SK-N-SH treated with all-trans-retinoic acid at 6 μM for 48 hours (cell line): ENCODE measurements at regions not wholly inside any gene's neighbourhood (a gene's known extent, or its start where the extent isn't known, plus 50 kb on each side); places are given as distances from the start of the nearest gene placed in this dataset.

Source experiments
- ATAC-seq: fragments of 200-7000 bp; cut with Tn5 transposase; 3 replicates; pipeline ENCODE4 v1.9.1; 2020; ENCODE audit warnings: mild to moderate bottlenecking, moderate library complexity
- ARNTL ChIP-seq: fragments of 450-650 bp; formaldehyde crosslinking; IDR thresholded peaks from 2 replicates; pipeline ENCODE4 v1.5.0; 2020; ENCODE audit warnings: low read depth, mild to moderate bottlenecking, moderate library complexity, borderline replicate concordance
- BACH2 ChIP-seq: fragments of 250-450 bp; sonication (Bioruptor Pico); IDR thresholded peaks from 2 replicates; pipeline ENCODE4 v1.9.0; 2021; ENCODE audit warnings: mild to moderate bottlenecking, borderline replicate concordance
- CREB5 ChIP-seq: fragments of 250-450 bp; sonication (Bioruptor Pico); IDR thresholded peaks from 2 replicates; pipeline ENCODE4 v1.5.1; 2020; ENCODE audit warnings: low read depth, mild to moderate bottlenecking, moderate library complexity
- CSDC2 ChIP-seq: fragments of 250-450 bp; sonication (Bioruptor Pico); IDR thresholded peaks from 2 replicates; pipeline ENCODE4 v1.5.0; 2020; ENCODE audit warnings: mild to moderate bottlenecking, moderate library complexity
- ESRRG ChIP-seq: fragments of 250-450 bp; sonication (Bioruptor Pico); IDR thresholded peaks from 2 replicates; pipeline ENCODE4 v1.6.1; 2021; ENCODE audit warnings: mild to moderate bottlenecking
- GLIS3 ChIP-seq: fragments of 250-450 bp; sonication (Bioruptor Pico); IDR thresholded peaks from 2 replicates; pipeline ENCODE4 v1.5.0; 2020; ENCODE audit warnings: mild to moderate bottlenecking, moderate library complexity
- ISL1 ChIP-seq: fragments of 250-450 bp; sonication (Bioruptor Pico); IDR thresholded peaks from 2 replicates; pipeline ENCODE4 v2.1.2; 2022; ENCODE audit warnings: mild to moderate bottlenecking, moderate library complexity
- OSR1 ChIP-seq: fragments of 250-450 bp; sonication (Bioruptor Pico); IDR thresholded peaks from 2 replicates; pipeline ENCODE4 v1.8.0; 2022; ENCODE audit warnings: moderate library complexity, mild to moderate bottlenecking, inconsistent platforms
- PATZ1 ChIP-seq: fragments of 250-450 bp; sonication (Bioruptor Pico); IDR thresholded peaks from 2 replicates; pipeline ENCODE4 v1.8.0; 2020; ENCODE audit warnings: mild to moderate bottlenecking, moderate library complexity, borderline replicate concordance
- PPARA ChIP-seq: fragments of 250-450 bp; sonication (Bioruptor Pico); IDR thresholded peaks from 2 replicates; pipeline ENCODE4 v1.5.0; 2020; ENCODE audit warnings: mild to moderate bottlenecking, borderline replicate concordance
- RARB ChIP-seq: fragments of 250-450 bp; sonication (Bioruptor Pico); IDR thresholded peaks from 2 replicates; pipeline ENCODE4 v1.8.0; 2021; ENCODE audit warnings: mild to moderate bottlenecking, moderate library complexity
- SNAI2 ChIP-seq: fragments of 250-450 bp; sonication (Bioruptor Pico); IDR thresholded peaks from 2 replicates; pipeline ENCODE4 v1.5.0; 2020; ENCODE audit warnings: mild to moderate bottlenecking, moderate library complexity
- TCF4 ChIP-seq: fragments of 250-450 bp; sonication (Bioruptor Pico); IDR thresholded peaks from 2 replicates; pipeline ENCODE4 v1.8.0; 2021; ENCODE audit warnings: mild to moderate bottlenecking, moderate library complexity, borderline replicate concordance
- TOX ChIP-seq: fragments of 250-450 bp; sonication (Bioruptor Pico); IDR thresholded peaks from 2 replicates; pipeline ENCODE4 v1.8.0; 2021; ENCODE audit warnings: mild to moderate bottlenecking, moderate library complexity, borderline replicate concordance
- ZC3H10 ChIP-seq: fragments of 250-450 bp; sonication (Bioruptor Pico); IDR thresholded peaks from 2 replicates; pipeline ENCODE4 v1.5.1; 2021; ENCODE audit warnings: mild to moderate bottlenecking, moderate library complexity
- ZFP3 ChIP-seq: fragments of 250-450 bp; sonication (Bioruptor Pico); IDR thresholded peaks from 2 replicates; pipeline ENCODE4 v1.5.0; 2020; ENCODE audit warnings: mild to moderate bottlenecking, moderate library complexity
- ZFP30 ChIP-seq: fragments of 450-650 bp; formaldehyde crosslinking; IDR thresholded peaks from 2 replicates; pipeline ENCODE4 v1.5.0; 2022; ENCODE audit warnings: mild to moderate bottlenecking, moderate library complexity
- ZNF565 ChIP-seq: fragments of 450-650 bp; formaldehyde crosslinking; conservative IDR thresholded peaks from 2 replicates; pipeline ENCODE4 v1.5.0; 2020; ENCODE audit warnings: low read depth, mild to moderate bottlenecking, moderate library complexity
- TF ChIP-seq, protein P1 (sequence below): fragments of 250-450 bp; sonication (Bioruptor Pico); IDR thresholded peaks from 2 replicates; pipeline ENCODE4 v1.5.1; 2021; ENCODE audit warnings: mild to moderate bottlenecking, moderate library complexity
- TF ChIP-seq, protein P2 (sequence below): fragments of 250-450 bp; sonication (Bioruptor Pico); IDR thresholded peaks from 2 replicates; pipeline ENCODE4 v1.8.0; 2021; ENCODE audit warnings: low read depth, mild to moderate bottlenecking, moderate library complexity, borderline replicate concordance
- TF ChIP-seq, protein P3 (sequence below): fragments of 250-450 bp; sonication (Bioruptor Pico); IDR thresholded peaks from 2 replicates; pipeline ENCODE4 v1.5.0; 2020; ENCODE audit warnings: mild to moderate bottlenecking, moderate library complexity

GRCh38 chr5:159777049-159777660, 139.1 kb upstream of the ADRA1B start:
- ATAC-seq, result no peak
- TF ChIP-seq GLIS3 (CRISPR knock-in tag) (no peak), CREB5 (no peak), PPARA (no peak), RARB (CRISPR knock-in tag) (no peak)

- no peak for TF ChIP-seq ZFP30 (CRISPR knock-in tag)
- TF ChIP-seq, protein P1, sequence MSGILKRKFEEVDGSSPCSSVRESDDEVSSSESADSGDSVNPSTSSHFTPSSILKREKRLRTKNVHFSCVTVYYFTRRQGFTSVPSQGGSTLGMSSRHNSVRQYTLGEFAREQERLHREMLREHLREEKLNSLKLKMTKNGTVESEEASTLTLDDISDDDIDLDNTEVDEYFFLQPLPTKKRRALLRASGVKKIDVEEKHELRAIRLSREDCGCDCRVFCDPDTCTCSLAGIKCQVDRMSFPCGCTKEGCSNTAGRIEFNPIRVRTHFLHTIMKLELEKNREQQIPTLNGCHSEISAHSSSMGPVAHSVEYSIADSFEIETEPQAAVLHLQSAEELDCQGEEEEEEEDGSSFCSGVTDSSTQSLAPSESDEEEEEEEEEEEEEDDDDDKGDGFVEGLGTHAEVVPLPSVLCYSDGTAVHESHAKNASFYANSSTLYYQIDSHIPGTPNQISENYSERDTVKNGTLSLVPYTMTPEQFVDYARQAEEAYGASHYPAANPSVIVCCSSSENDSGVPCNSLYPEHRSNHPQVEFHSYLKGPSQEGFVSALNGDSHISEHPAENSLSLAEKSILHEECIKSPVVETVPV, result no peak
- no peak for TF ChIP-seq CSDC2 (CRISPR knock-in tag)
- TF ChIP-seq ARNTL (CRISPR knock-in tag), result no peak
- no peak for TF ChIP-seq SNAI2 (CRISPR knock-in tag)
- TF ChIP-seq OSR1 (CRISPR knock-in tag), result no peak
- no peak for TF ChIP-seq ISL1
- no peak for TF ChIP-seq ESRRG (CRISPR knock-in tag)
- TF ChIP-seq ZFP3 (CRISPR knock-in tag), result no peak
- no peak for TF ChIP-seq TCF4 (CRISPR knock-in tag)
- TF ChIP-seq, all 23 proteins: peak for 0
- ATAC-seq, result peak; percentile 44
These were observed 136.8 kb upstream of the ADRA1B start for GRCh38 chr5:159779481-159779880.

GRCh38 chr5:159780246-159780645, 136.0 kb upstream of the ADRA1B start:
- TF ChIP-seq ISL1 (no peak), OSR1 (CRISPR knock-in tag) (no peak), ZC3H10 (no peak), ZFP30 (CRISPR knock-in tag) (no peak), PPARA (no peak), RARB (CRISPR knock-in tag) (no peak), SNAI2 (CRISPR knock-in tag) (no peak)
- ATAC-seq, result no peak

DNA sequence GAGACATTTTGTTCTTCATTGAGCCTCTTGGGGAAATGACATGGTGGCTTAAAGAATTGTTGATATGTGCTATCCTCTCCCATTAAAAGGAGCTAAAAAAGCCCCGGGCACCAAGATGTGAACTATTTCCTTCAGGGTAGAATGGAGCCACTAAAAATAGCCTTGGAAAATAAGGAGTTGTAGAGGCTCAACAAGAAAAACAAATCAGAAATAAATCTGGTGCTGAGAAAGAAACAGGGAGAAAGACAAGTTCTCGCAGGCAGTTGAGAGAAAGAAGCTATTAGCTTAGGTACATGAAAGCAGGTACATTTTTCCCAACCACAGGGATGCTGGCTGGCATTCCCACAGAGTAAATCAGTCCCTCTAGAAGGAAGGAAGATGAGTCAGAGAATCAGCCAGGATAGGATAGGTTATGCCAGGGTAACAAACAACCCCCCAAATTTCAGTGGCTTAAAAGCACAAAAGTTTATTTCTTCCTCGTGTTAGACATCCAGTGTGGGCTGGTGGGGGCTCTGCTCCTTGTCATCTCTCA, 134.6 kb upstream of the ADRA1B start:
- ATAC-seq, result no peak
- TF ChIP-seq ISL1 (no peak), PPARA (no peak), CSDC2 (CRISPR knock-in tag) (no peak), SNAI2 (CRISPR knock-in tag) (no peak), TOX (CRISPR knock-in tag) (no peak), ESRRG (CRISPR knock-in tag) (no peak), OSR1 (CRISPR knock-in tag) (no peak), PATZ1 (CRISPR knock-in tag) (no peak), BACH2 (CRISPR knock-in tag) (no peak), ZC3H10 (no peak)
- TF ChIP-seq, protein P2, sequence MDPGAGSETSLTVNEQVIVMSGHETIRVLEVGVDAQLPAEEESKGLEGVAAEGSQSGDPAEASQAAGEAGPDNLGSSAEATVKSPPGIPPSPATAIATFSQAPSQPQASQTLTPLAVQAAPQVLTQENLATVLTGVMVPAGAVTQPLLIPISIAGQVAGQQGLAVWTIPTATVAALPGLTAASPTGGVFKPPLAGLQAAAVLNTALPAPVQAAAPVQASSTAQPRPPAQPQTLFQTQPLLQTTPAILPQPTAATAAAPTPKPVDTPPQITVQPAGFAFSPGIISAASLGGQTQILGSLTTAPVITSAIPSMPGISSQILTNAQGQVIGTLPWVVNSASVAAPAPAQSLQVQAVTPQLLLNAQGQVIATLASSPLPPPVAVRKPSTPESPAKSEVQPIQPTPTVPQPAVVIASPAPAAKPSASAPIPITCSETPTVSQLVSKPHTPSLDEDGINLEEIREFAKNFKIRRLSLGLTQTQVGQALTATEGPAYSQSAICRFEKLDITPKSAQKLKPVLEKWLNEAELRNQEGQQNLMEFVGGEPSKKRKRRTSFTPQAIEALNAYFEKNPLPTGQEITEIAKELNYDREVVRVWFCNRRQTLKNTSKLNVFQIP (CRISPR knock-in tag), result no peak
- TF ChIP-seq, all 23 proteins: peak for 0

DNA sequence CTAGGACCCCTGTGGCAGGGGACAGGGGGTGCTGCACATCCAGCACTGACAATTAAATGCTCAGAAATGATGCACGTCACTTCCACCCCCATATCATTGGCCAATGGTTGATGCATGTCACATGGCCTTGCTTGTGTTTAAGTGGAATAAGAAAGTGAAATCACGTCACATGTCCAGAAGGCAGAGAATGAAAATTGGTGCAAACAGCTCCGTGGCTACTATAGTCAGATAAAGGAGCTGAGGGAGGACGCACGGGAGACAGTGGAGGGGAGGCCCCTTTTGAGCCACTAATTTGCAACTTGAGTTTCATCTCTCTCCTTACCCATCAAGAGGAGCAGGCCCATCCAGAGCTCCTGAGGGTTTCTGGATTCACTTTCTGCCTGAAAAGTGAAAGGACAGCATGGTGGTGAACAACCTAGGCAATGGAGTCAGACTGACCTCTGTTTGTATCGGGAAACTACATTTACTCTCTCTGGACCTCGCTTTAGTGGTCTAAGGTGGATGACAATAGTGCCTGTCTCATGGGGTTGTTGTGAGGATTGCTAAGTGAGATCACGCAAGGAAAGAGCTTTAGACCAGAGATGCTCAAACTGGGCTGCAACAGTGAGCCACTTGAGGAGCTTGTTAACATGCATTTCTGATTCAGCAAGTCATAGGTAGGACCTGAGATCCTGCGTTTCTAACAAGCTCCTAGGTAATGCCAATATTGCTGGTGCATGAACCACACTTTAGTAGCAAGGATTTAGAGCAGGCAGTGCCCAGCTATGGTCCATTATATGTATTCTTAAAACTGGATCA, 133.9 kb upstream of the ADRA1B start:
- no peak for ATAC-seq
- TF ChIP-seq GLIS3 (CRISPR knock-in tag) (no peak), CSDC2 (CRISPR knock-in tag) (no peak), ZNF565 (no peak), RARB (CRISPR knock-in tag) (no peak)
- TF ChIP-seq, protein P3, sequence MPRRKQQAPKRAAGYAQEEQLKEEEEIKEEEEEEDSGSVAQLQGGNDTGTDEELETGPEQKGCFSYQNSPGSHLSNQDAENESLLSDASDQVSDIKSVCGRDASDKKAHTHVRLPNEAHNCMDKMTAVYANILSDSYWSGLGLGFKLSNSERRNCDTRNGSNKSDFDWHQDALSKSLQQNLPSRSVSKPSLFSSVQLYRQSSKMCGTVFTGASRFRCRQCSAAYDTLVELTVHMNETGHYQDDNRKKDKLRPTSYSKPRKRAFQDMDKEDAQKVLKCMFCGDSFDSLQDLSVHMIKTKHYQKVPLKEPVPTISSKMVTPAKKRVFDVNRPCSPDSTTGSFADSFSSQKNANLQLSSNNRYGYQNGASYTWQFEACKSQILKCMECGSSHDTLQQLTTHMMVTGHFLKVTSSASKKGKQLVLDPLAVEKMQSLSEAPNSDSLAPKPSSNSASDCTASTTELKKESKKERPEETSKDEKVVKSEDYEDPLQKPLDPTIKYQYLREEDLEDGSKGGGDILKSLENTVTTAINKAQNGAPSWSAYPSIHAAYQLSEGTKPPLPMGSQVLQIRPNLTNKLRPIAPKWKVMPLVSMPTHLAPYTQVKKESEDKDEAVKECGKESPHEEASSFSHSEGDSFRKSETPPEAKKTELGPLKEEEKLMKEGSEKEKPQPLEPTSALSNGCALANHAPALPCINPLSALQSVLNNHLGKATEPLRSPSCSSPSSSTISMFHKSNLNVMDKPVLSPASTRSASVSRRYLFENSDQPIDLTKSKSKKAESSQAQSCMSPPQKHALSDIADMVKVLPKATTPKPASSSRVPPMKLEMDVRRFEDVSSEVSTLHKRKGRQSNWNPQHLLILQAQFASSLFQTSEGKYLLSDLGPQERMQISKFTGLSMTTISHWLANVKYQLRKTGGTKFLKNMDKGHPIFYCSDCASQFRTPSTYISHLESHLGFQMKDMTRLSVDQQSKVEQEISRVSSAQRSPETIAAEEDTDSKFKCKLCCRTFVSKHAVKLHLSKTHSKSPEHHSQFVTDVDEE (CRISPR knock-in tag), result no peak
- TF ChIP-seq, protein P2 (CRISPR knock-in tag), result no peak
